OCI-LY7 (cell line): ENCODE measurements at regions not wholly inside any gene's neighbourhood (a gene's known extent, or its start where the extent isn't known, plus 50 kb on each side); places are given as distances from the start of the nearest gene placed in this dataset.

ENCODE experiments used
- BruUV-seq: library from RNA; stranded (reverse); fragments of 400-500 nt; replicated peaks from 2 replicates; lab custom pipeline; 2021; lab: Mats Ljungman, UMichigan
- CTCF ChIA-PET: fragments of 300-600 bp; sonication (Branson Sonifier 250); formaldehyde crosslinking; loops from one replicate; lab custom pipeline; 2022; ENCODE audit warnings: antibody characterized with exemption; ENCODE audit not compliant: unreplicated experiment; lab: Charles Lee
- POLR2A ChIA-PET: fragments of 300-600 bp; sonication (Branson Sonifier 250); formaldehyde crosslinking; loops from one replicate; lab custom pipeline; 2022; ENCODE audit warnings: antibody characterized with exemption; lab: Charles Lee
- DNase-seq: peaks from one replicate; pipeline ENCODE4 v3.0.0-alpha.2; 2015; ENCODE audit warnings: low spot score
- H2AFZ ChIP-seq: fragments of 200-600 bp; sonication (generic), shearing (Covaris generic); 2 replicates; pipeline ENCODE4 v1.6.1; 2014; ENCODE audit warnings: mild to moderate bottlenecking, antibody characterized with exemption, low read length, moderate library complexity
- H3K27ac ChIP-seq: fragments of 200-600 bp; sonication (generic); 2 replicates; pipeline ENCODE4 v1.5.1; 2014; ENCODE audit warnings: mixed run types, low read depth, mild to moderate bottlenecking, moderate library complexity, low read length, inconsistent platforms; ENCODE audit not compliant: poor library complexity, severe bottlenecking
- H3K36me3 ChIP-seq: fragments of 200-600 bp; sonication (generic); 2 replicates; pipeline ENCODE4 v1.6.1; 2014; ENCODE audit warnings: mild to moderate bottlenecking, antibody characterized with exemption, low read length, moderate library complexity, mixed read lengths; ENCODE audit not compliant: insufficient read depth
- H3K4me1 ChIP-seq: fragments of 200-600 bp; sonication (generic); 2 replicates; pipeline ENCODE4 v1.5.1; 2014; ENCODE audit warnings: mild to moderate bottlenecking, low read length; ENCODE audit not compliant: insufficient read depth, poor library complexity, severe bottlenecking
- H3K4me2 ChIP-seq: fragments of 200-600 bp; sonication (generic); 2 replicates; pipeline ENCODE4 v1.6.1; 2014; ENCODE audit warnings: mild to moderate bottlenecking, low read length
- H3K4me3 ChIP-seq: fragments of 200-600 bp; sonication (generic); 2 replicates; pipeline ENCODE4 v1.5.1; 2014; ENCODE audit warnings: mild to moderate bottlenecking, low read depth, low read length; ENCODE audit not compliant: poor library complexity, severe bottlenecking
- H3K79me2 ChIP-seq: fragments of 200-600 bp; sonication (generic); 2 replicates; pipeline ENCODE4 v1.6.1; 2016; ENCODE audit warnings: low read depth, mild to moderate bottlenecking, low read length, moderate library complexity, mixed read lengths; ENCODE audit not compliant: insufficient read depth
- H3K9me2 ChIP-seq: fragments of 200-600 bp; sonication (generic); 2 replicates; pipeline ENCODE4 v1.6.1; 2016; ENCODE audit warnings: mild to moderate bottlenecking, low read length, mixed read lengths; ENCODE audit not compliant: insufficient read depth
- H3K9me3 ChIP-seq: fragments of 200-600 bp; sonication (generic); 2 replicates; pipeline ENCODE4 v1.6.1; 2014; ENCODE audit warnings: mild to moderate bottlenecking, mixed run types, low read length, mixed read lengths
- H4K20me1 ChIP-seq: fragments of 200-600 bp; sonication (generic); 2 replicates; pipeline ENCODE4 v1.6.1; 2014; ENCODE audit warnings: mild to moderate bottlenecking, antibody characterized with exemption, low read length, moderate library complexity, mixed read lengths; ENCODE audit not compliant: insufficient read depth
- EZH2phosphoT487 ChIP-seq: fragments of 200-600 bp; sonication (generic); IDR thresholded peaks from 2 replicates; pipeline ENCODE4 v1.6.1; 2018; ENCODE audit warnings: low read depth, borderline replicate concordance, mild to moderate bottlenecking, mixed run types, antibody characterized with exemption, low read length, moderate library complexity, mixed read lengths
- intact Hi-C: fragments of 100-400 bp; cut with micrococcal nuclease; formaldehyde crosslinking; loops from one replicate; pipeline ENCODE4 v1.10.0; 2022; ENCODE audit not compliant: unreplicated experiment
- TF ChIP-seq, protein P1 (sequence below): fragments of 200-600 bp; sonication (generic); conservative IDR thresholded peaks from 2 replicates; pipeline ENCODE4 v1.5.1; 2014; ENCODE audit warnings: mild to moderate bottlenecking, antibody characterized with exemption, low read length, moderate library complexity, mixed read lengths

DNA sequence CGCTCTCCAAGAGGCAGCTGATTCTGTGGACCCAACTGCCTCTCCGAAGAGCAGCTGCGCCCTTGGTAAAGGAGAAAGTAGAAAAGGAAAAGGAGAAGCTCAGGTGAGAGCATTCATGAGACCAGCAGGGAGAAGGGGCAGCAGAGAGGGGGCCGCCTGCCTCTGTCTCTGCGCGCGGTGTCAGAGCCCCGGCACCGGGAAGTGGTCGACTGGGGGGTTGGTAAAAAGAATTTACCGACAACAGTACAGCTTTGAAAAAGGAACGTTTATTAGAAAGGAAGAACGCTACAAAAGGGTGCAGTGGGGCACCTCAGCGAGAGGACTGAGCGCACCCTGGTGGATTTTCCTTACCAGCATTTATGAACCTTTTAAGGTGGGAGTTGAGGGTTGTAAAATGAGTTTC, 61.9 kb downstream of the GPR6 start:
- H3K79me2 ChIP-seq: no peaks in the 10 kb centered on the region
- peak overlapping the region; percentile 58 for H3K4me3 ChIP-seq
- H3K4me1 ChIP-seq: peaks cover 15% of the 10 kb centered on the region
- no TSS peak for BruUV-seq
- DNase-seq: peak; percentile 76
- no peaks in the 10 kb centered on the region for H3K9me2 ChIP-seq
- no peaks in the 10 kb centered on the region for H4K20me1 ChIP-seq
- H2AFZ ChIP-seq: peak overlapping the region; percentile 88
- no peaks in the 10 kb centered on the region for H3K36me3 ChIP-seq
- H3K9me3 ChIP-seq: no peaks in the 10 kb centered on the region
- POLR2A ChIA-PET: interaction anchor here (0.7 to 1.8 kb wide), 10 partner anchors 12 to 1388 kb away, joined by 3 to 6 read pairs (median 4); no protein-coding TSS in a partner anchor
- TF ChIP-seq, protein P1, sequence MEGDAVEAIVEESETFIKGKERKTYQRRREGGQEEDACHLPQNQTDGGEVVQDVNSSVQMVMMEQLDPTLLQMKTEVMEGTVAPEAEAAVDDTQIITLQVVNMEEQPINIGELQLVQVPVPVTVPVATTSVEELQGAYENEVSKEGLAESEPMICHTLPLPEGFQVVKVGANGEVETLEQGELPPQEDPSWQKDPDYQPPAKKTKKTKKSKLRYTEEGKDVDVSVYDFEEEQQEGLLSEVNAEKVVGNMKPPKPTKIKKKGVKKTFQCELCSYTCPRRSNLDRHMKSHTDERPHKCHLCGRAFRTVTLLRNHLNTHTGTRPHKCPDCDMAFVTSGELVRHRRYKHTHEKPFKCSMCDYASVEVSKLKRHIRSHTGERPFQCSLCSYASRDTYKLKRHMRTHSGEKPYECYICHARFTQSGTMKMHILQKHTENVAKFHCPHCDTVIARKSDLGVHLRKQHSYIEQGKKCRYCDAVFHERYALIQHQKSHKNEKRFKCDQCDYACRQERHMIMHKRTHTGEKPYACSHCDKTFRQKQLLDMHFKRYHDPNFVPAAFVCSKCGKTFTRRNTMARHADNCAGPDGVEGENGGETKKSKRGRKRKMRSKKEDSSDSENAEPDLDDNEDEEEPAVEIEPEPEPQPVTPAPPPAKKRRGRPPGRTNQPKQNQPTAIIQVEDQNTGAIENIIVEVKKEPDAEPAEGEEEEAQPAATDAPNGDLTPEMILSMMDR: peak; percentile 69
- TF ChIP-seq EZH2phosphoT487: no peak
- peak overlapping the region; percentile 42 for H3K27ac ChIP-seq
- intact Hi-C loops: loop anchor here (1.0 to 10.0 kb wide), 5 partner anchors 139 to 513 kb away; partner anchors contain the start of gene WASF1
- CTCF ChIA-PET: interaction anchor here (0.7 to 2.8 kb wide), 12 partner anchors 10 to 512 kb away, joined by 3 to 27 read pairs (median 4); no protein-coding TSS in a partner anchor
- H3K4me2 ChIP-seq: peak overlapping the region; percentile 74

DNA sequence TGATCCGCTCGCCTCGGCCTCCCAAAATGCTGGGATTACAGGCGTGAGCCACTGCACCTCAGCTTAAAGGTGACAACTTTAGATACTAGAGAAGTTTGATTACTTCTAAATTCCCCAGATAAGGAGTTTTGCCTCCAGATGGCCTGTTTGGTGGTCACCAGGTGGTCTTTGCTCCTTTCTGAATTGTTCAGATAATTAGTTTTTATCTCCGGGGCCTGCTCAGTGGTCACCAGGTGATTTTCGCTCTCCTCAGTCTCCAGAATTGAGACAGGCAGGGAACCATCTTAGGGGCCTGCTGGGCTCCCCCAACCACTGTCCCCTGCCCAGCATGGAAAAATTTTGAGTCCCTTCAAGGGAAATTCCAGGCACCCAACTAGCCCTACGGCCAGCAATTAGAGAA, 62.6 kb downstream of the GPR6 start:
- Histone ChIP-seq H3K9me3 (peaks cover 5% of the 10 kb centered on the region), H2AFZ (no peak overlapping the region), H3K9me2 (no peaks in the 10 kb centered on the region), H3K4me3 (no peak overlapping the region), H3K4me2 (no peak overlapping the region), H3K36me3 (no peaks in the 10 kb centered on the region), H4K20me1 (no peaks in the 10 kb centered on the region), H3K79me2 (no peaks in the 10 kb centered on the region), H3K27ac (no peak overlapping the region), H3K4me1 (peaks cover 15% of the 10 kb centered on the region)
- intact Hi-C loops: loop anchor here (2.0 kb wide), 1 partner anchor 138 kb away; the partner anchor contains the start of gene WASF1
- POLR2A ChIA-PET: interaction anchor here (1.1 to 1.8 kb wide), 2 partner anchors 8 to 13 kb away, joined by 3 to 6 read pairs; no protein-coding TSS in a partner anchor
- no peak for DNase-seq
- TF ChIP-seq EZH2phosphoT487: no peak
- TF ChIP-seq, protein P1: no peak
- BruUV-seq: no TSS peak
- CTCF ChIA-PET: interaction anchor here (1.3 to 2.8 kb wide), 3 partner anchors 13 to 350 kb away, joined by 6 to 27 read pairs (median 8); no protein-coding TSS in a partner anchor

DNA sequence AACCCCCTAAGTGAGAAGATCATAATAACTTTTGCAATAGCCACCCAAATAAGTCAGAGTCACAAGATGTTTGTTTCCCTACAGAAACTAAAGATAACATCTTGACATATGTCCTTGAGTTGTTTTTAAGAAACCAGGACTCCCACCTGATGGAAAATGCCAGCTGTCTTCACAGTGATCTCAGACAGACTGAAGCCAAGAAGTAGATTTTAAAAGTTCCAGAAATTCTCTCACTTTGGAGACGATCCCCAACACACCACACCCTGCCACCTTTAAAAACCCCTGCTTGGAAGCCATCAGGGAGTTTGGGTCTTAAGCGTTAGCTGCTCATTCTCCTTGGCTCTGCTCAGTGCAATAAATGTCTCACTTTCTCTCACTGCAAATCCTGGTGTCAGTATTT, 63.0 kb downstream of the GPR6 start:
- DNase-seq: no peak
- no peaks in the 10 kb centered on the region for H3K9me2 ChIP-seq
- ChIA-PET CTCF (no interaction called here), POLR2A (interaction anchor here (1.1 kb wide), 1 partner anchor 9 kb away, joined by 3 read pairs; no protein-coding TSS in a partner anchor)
- no peak overlapping the region for H2AFZ ChIP-seq
- H3K4me1 ChIP-seq: peaks cover 15% of the 10 kb centered on the region
- H3K27ac ChIP-seq: no peak overlapping the region
- no peak overlapping the region for H3K4me2 ChIP-seq
- no TSS peak for BruUV-seq
- H3K36me3 ChIP-seq: no peaks in the 10 kb centered on the region
- no peaks in the 10 kb centered on the region for H4K20me1 ChIP-seq
- no peak for TF ChIP-seq EZH2phosphoT487
- TF ChIP-seq, protein P1: no peak
- H3K79me2 ChIP-seq: no peaks in the 10 kb centered on the region
- peaks cover 8% of the 10 kb centered on the region for H3K9me3 ChIP-seq
- intact Hi-C loops: loop anchor here (2.0 kb wide), 1 partner anchor 138 kb away; the partner anchor contains the start of gene WASF1
- no peak overlapping the region for H3K4me3 ChIP-seq
